ENCODE measurements at regions not wholly inside any gene's neighbourhood (a gene's known extent, or its start where the extent isn't known, plus 50 kb on each side); places are given as distances from the start of the nearest gene placed in this dataset.
"Not testable (repeated sequence)": the region's sequence is repeated elsewhere in the genome, so short reads cannot be mapped to it uniquely, and the experiment has no call there.

GRCh38 chr2:121069434-121069969, 215.5 kb downstream of the TFCP2L1 start:
- no peak for DNase-seq (ENCODE audit: low read depth in 2 of 2)

DNA sequence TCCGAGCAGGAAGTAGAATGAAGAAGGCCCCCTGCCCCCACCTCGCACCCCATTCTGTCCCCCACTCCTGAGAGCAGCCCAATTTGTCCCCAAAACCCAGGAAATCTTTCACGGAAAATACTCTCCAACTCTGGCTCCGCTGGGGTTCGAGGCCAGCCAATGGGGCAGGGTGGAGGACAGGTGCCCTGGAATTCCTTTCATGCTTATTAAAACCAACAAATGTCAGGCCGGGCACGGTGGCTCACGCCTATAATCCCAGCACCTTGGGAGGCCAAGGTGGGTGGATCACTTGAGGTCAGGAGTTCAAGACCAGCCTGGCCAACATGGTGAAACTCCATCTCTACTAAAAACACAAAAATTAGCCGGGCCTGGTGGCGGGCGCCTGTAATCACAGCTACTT, 214.9 kb downstream of the TFCP2L1 start:
- not testable (repeated sequence) for DNase-seq (ENCODE audit: low read depth in 2 of 2)

GRCh38 chr2:121071034-121071504, 213.9 kb downstream of the TFCP2L1 start:
- DNase-seq (ENCODE audit: low read depth in 2 of 2): peak in 1 of 2 donors; percentile 46

- no peak for DNase-seq (ENCODE audit: low read depth in 2 of 2)
Measured at GRCh38 chr2:121072784-121073183, 212.2 kb downstream of the TFCP2L1 start.

- no peak for DNase-seq (ENCODE audit: low read depth in 2 of 2)
Measured at GRCh38 chr2:121073320-121074210, 211.4 kb downstream of the TFCP2L1 start.

- DNase-seq (ENCODE audit: low read depth in 2 of 2): no peak
Measured at GRCh38 chr2:121074293-121074932, 210.6 kb downstream of the TFCP2L1 start.

GRCh38 chr2:121075006-121075551, 209.9 kb downstream of the TFCP2L1 start:
- peak in 1 of 2 donors; percentile 62 for DNase-seq (ENCODE audit: low read depth in 2 of 2)

- no peak for DNase-seq (ENCODE audit: low read depth in 2 of 2)
Measured at GRCh38 chr2:121075641-121076497, 209.1 kb downstream of the TFCP2L1 start.

DNA sequence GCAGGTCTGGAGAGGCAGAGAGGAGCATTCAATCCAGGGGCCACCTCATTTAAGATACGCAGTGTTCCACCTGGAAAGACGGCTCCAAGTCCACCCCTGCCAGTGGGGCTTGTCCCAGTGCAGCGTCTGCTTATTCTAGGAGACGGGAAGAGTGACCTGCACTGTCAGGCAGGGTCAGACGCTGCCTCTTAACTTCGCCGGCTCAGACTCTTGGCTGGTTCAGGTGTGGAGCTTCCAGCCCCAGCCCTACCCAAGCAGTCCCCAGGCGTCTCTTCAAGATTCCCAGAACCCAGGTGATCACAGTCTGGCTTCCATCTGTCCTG, 208.5 kb downstream of the TFCP2L1 start:
- no peak for DNase-seq (ENCODE audit: low read depth in 2 of 2)

DNA sequence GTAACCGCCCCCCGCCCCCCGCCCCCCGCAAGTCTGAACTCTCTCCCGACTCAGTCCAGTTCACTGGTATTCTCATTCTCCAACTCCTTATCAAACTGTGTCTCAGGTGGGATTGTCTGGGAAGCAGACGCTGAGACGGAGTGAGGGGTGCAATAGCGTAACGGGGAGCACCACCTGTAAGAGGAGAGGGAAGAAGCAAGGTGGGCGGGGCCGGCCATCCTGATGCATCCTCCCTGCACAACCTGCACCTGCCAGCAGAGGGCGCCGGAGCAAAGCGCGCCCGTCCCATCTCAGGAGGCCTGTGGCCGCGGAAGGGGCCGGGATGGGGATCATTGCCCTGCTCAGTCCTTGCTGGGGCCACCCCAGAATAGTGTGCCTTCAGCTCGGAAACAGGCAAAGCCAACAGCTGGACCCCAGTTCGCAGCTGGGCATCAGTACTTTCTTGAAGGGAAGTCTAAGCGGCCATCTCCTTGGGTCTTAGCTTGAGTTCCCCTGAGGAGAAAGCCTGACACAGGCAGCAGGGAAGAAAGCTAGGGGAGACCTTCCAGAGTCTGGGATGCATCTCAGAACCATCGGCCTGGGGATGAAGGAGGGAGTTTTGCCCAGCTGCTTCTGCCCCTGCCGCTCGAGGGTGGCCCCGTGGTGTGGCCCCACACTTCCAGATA, 208.0 kb downstream of the TFCP2L1 start:
- DNase-seq (ENCODE audit: low read depth in 2 of 2): peak in 1 of 2 donors; percentile 46

DNA sequence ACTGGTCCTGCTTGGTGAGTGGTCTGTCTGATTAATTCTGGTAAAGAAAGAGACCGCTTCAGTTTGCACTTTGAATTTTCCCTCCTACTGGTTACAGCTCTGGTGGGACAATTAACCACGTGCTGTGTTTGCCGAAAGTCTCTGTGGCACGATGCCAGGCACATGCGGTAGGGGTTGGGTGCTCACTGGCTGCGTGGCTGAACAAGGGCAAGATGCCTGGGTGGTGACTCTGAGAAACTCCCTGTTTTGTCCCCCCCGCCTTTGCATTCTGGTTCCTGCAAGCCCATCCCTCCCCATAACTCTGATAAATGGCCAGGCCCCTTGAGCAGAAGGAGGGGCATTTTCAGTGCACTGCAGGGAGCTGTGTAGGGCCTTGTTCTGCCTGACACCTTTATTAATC, 206.1 kb downstream of the TFCP2L1 start:
- no peak for DNase-seq (ENCODE audit: low read depth in 2 of 2)

DNA sequence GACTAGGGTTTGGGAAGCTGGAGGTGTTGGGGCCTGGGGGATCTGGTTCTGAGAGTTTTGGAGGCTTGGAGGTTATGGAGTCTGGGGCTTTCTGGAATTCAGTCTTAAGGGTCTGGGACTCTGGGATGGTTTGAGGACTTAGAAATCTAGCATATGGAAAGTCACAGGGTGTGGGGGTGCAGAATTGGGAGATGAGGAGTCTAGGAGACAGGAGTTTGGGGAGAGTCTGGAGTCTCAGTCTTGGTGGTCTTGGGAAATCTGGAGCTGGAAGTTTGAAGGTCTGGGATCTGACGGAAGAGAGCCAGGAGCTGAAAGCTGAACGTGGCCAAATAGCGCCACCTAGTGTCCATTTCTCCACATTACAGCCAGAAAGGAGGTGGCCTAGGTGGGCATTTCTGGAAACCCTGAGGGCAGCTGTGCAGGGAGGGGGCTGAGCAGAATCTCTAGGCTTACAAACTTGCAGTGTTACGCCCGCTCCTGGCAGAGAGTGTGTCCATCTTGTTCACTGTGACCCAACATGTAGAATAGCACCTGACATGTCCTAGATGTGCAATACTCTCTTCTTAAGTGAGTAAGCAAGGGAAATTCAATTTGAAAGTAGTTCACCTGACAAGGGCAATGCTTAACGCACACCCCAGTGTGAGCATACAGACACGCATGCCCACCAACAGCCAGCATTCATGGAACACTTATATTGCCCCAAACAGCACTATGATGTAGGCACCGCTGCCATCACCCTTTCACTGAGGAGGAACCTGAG, 204.8 kb downstream of the TFCP2L1 start:
- DNase-seq (ENCODE audit: low read depth in 2 of 2): peak; percentile 28 to 51

DNA sequence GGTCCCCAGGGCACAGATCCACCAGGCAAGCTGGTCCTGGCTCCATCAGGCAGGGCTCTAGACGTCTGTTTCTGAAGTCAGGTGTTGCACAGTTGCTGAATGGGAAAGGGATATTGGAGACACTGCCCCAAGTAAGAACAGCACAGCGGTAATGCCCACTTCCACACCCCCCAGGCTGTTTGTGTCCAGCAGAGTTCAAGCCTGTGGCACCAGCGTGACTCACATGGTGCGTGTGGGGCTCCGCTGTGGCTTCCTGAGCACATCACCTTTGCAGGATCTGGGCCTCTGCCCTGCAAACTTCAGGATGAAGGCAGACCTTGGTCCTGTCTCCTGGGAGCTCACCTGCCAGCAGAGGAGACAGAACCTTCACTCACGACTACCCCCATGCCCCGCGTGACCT, 203.3 kb downstream of the TFCP2L1 start:
- DNase-seq (ENCODE audit: low read depth in 2 of 2): no peak

GRCh38 chr2:121082191-121082590, 202.8 kb downstream of the TFCP2L1 start:
- DNase-seq (ENCODE audit: low read depth in 2 of 2): no peak

GRCh38 chr2:121084130-121084680, 200.8 kb downstream of the TFCP2L1 start:
- no peak for DNase-seq (ENCODE audit: low read depth in 2 of 2)

DNA sequence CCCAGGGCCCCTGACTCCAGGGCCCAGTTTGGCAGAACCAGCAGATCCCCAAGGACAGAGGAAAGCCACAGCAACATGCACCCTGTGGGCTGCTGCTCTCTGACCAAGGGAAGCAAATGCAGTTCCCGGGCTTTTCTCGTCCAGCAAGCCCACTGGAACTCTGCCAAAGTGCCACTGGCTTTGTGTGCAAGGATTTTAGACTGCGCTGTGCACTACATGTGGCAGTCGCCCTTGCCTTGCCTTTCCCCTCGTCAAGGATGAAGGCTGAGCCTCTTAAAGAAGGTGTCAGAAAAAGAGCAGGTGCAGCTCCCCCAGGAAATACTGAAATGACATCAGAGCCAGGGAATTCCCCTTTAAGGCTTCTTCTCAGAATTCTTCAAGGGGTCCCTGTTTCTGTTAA, 199.2 kb downstream of the TFCP2L1 start:
- DNase-seq (ENCODE audit: low read depth in 2 of 2): no peak

GRCh38 chr2:121086450-121086849, 198.6 kb downstream of the TFCP2L1 start:
- DNase-seq (ENCODE audit: low read depth in 2 of 2): no peak

- DNase-seq (ENCODE audit: low read depth in 2 of 2): no peak
Measured at GRCh38 chr2:121087117-121087516, 197.9 kb downstream of the TFCP2L1 start.

GRCh38 chr2:121088251-121089165, 196.5 kb downstream of the TFCP2L1 start:
- no peak for DNase-seq (ENCODE audit: low read depth in 2 of 2)

Measured in dermis microvascular lymphatic vessel endothelial cell (primary cell).